ENCODE measurements at regions not wholly inside any gene's neighbourhood (a gene's known extent, or its start where the extent isn't known, plus 50 kb on each side); places are given as distances from the start of the nearest gene placed in this dataset.

DNA sequence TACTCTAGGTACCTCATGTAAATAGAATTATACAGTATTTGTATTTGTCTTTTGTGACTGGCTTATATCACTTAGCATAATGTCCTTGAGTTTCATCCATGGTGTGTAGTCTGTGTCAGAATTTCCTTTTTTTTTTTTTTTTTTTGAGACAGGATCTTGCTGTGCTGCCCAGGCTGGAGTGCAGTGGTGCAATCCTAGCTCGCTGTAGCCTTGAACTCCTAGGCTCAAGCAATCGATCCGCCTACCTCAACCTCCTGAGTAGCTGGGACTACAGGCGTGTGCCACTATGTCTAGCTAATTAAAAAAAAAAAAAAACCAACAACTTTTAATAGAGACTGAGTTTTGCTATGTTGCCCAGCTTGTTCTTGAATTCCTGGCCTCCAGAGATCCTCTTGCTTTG lies 89.8 kb upstream of the PODXL start:
- TF ChIP-seq, protein P1, sequence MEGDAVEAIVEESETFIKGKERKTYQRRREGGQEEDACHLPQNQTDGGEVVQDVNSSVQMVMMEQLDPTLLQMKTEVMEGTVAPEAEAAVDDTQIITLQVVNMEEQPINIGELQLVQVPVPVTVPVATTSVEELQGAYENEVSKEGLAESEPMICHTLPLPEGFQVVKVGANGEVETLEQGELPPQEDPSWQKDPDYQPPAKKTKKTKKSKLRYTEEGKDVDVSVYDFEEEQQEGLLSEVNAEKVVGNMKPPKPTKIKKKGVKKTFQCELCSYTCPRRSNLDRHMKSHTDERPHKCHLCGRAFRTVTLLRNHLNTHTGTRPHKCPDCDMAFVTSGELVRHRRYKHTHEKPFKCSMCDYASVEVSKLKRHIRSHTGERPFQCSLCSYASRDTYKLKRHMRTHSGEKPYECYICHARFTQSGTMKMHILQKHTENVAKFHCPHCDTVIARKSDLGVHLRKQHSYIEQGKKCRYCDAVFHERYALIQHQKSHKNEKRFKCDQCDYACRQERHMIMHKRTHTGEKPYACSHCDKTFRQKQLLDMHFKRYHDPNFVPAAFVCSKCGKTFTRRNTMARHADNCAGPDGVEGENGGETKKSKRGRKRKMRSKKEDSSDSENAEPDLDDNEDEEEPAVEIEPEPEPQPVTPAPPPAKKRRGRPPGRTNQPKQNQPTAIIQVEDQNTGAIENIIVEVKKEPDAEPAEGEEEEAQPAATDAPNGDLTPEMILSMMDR (IDR thresholded peaks at IDR 0.05; ENCODE audit: low read length) = no peak
- no peak for TF ChIP-seq EZH2 (IDR thresholded peaks at IDR 0.05; ENCODE audit: borderline replicate concordance, low read length)
